Stimulated activated CD4-positive, alpha-beta T cell treated with anti-CD3 and anti-CD28 coated beads, Interleukin-2, amount 100 ng/mL, for 24 hours (primary cell): ENCODE measurements at regions not wholly inside any gene's neighbourhood (a gene's known extent, or its start where the extent isn't known, plus 50 kb on each side); places are given as distances from the start of the nearest gene placed in this dataset.

Experiments
- DNase-seq, 2 donors: peaks; one replicate each; pipeline ENCODE4 v3.0.0-alpha.2; 2020

DNA sequence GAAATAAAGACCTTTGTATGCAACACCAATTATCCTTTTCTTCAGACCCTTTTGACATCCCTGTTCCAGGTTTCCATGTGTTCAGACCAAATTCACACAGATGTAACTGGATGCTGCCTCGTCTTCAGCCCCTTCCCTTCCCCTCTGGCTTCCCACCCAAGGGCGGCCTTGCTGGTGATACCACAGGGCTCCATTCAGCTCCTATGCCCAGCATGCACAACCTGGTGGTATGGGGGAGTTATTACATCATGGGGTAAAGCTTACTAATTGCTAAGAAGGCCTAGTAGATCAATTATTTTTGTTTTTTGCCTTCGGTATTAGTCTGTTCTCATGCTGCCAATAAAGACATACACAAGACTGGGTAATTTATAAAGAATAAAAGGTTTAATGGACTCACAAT lies 317.0 kb upstream of the CXXC4 start:
- no peak for DNase-seq

DNA sequence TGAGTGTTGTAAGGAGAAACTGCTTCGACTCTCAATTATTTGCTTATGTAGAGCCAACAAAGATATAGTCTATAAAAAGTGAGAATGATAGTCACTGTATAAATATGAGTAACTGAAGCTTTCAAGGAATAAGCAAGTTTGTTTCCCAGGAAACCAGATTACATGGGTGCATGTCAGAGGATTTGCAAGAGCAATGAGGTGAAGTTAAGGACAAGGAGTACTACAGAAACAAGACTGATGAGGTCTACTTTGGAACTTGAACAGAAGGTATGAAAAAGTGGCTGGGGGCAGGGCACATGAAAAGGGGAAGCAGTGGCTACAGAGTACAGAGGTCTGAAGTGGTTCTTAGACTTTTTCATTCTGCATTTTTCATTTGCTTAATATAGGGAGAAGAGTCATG lies 321.0 kb upstream of the CXXC4 start:
- no peak for DNase-seq

DNA sequence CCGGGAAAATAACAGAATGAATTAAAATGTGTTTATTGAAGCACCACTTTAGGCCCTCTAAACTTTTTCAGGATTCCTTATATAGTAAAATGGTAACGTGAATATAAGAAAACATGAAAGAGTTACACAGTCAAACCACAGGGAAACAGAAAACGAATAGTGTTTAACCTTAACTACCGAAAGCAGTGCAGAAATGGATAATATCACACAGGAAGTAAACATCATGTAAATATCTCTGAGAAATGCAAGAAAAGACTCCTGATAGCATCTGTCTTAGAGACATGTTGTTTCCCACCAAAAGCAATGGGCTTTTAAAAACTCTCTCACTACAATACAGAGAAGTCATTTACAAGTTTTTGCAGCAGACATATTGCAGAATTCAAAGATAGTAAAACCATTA lies 323.9 kb upstream of the CXXC4 start:
- DNase-seq, result no peak

DNA sequence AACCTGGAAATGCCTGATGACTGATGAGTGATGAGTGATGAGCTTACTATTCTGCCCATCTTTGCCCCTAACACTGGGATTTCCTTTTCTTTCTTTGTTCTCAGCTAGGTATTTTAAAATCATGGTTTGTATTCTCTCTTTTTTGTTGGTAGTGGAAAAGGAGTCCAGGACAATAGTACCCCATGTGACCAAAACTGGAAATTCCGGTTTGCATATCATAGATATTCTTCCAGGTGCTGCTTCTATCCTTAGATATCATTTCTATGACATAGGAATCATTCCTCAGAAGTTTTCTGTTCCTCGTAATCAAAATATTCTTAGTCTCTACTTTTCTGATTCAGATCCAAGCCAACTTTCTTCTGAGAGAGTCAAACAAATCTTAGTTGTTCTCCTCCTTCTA lies 320.5 kb upstream of the TET2 start:
- DNase-seq, result no peak

DNA sequence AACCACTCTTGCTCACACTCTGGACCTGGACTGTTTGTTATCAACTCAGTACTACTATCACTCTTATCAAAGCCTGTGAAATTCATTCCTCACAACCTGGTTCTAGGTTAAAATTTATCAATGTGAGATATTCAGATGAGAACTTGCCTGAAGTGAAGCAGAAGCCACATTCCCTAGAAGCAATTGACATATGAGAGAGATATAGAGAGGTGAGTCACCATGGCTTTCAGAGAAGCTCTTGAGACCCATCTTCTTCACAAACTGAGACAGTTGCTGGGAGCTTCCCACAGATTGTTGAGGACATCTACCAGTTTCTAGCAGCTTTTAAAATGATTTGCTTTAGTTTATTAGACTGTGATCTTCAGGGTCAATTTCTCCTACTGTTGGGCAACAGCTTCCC lies 316.9 kb upstream of the TET2 start:
- DNase-seq, result no peak

DNA sequence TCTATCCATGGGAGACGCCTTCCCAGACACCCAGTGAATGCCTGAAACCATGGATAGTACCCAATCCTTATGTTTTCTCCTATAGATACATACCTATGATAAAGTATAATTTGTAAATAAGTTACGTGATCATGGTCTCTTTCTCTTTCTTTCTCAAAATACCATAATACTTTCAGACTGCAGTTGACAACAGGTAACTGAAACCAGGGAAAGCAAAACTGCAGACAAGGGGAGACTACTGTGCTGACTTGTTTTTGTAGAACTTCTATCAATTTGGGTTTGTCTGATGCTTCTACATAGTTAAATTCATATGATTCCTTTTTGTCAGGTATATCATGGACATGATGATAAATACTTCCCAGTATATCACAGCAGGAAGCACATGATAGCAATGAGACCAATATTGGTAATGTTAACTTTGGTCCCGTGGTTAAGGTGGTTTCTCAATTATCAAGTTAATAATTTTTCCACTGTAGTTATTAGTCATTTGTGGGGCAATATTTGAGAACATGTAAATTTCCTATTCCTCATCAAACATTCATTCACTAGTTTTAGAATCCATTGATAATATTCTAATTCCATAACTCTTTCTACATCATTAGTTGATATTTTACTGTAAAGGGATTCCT lies 298.0 kb upstream of the TET2 start:
- no peak for DNase-seq

DNA sequence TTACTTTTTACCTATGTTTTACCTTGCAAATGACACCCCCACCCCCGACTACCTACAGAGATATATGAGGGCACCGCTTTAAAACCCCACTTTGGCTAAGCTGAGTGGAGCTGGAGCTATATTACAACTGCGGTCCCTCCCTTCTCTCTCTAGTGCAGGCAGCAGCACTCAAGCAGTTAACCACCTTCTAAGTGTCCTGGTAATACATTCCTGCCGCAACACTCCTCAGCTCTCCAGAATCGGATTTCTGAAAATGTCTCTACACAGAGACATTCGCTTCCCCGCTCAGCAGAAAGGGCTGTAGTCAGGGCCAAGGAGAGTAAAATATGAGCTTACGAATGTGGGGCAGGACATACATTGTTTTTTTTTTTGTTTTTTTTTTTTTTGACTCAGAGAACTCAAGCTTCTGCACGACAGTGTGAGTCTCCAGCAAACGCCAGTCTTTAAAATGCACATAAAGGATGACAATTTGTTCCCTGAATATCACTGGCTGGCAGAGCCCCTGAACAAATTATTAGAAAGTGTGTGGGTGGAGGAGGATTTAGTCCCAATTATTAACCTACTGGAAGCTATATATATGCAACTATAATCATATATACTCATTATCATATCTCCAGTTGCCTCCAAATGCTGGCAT lies 287.0 kb upstream of the TET2 start:
- DNase-seq, result no peak

DNA sequence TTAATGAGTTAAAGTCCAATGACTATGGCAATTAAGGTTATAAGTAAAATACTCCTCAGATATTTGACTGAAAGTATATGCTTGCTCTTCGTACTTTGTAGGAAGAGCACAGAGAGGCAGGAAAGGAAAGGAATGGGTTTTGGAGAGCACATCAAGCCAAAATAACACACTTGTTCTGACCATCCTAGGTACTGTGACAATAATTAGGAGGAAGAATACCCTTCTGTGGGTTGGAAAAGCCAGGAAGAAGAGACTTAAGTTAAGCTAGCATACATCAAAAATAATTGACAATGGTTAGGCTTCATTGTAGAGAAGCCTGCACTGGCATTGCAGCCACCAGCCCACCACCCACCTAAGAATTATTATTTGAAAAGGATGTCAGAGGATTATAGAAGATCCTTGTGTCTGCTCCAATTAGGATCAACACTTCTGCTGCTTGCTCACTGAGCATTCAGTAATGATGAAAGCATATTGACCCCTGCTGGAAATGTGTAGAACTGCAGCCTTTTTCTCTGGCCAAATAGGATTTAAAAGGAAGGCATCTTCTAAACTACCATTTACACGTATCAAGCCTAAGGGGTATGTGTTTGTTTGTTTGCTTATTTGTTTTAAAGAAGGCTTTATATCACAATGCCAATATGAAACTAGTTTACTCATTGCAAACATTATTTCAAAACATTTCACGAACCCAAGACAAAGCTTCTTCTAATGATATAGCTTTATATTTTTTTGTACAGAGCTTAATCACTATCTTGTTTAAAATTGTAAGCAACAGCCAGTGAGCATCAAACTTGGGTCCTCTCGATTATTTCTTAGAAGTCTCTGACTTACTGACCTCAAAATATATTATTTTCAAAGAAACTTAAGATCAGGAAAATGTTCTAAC lies 286.2 kb upstream of the TET2 start:
- DNase-seq, result peak; percentile 28 to 58

DNA sequence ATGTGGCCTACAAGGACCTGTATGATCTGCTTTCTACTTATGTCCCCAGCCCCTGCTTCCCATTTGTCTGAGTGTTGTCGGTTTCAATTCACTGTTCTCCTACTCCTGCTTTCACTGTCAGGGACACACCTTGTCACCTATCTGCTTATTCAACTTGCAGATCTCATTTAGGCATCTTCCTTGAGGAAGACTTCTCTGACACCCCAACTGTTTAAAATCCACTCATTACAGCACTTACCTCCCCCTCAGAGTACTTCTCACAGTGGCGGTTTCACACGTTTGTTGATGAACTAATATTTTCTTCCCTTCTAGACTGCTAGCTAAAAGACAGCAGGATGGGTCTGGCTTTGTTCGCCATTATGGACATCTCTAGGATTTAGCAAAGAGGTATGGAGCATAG lies 279.9 kb upstream of the TET2 start:
- DNase-seq, result no peak

DNA sequence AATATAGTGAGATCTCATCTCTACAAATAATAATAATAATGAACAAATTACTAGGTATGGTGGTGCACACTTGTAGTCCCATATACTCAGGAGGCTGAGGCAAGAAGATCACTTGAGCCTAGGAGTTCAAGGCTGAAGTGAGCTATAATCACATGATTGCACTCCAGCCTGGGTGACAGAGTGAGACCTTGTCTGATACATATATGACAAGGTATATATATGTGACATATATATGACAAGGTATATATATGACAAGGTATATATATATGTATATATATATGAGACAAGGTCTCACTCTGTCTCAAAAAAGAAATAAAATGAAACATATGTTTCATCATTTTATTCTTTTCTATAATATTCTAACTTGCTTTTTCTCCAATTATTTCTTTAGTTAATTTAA lies 278.1 kb upstream of the TET2 start:
- no peak for DNase-seq

DNA sequence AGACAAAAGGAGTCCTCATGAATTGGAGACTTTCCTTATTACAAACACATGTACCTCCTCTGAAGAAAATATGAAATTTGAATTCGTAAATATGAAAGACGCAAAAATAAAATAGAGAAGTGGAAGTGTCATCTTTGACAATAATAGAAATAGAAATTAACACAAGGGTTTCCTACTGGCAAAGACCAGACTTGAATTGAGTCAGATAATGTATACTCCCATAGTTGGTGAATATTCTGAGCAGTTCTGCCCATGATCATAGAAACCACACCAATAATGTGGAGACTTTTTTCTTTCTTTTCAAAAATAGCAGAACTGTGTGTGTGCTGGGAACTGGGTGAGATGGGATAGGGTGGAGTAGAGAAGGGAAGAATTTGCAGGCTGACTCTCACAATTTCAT lies 277.7 kb upstream of the TET2 start:
- no peak for DNase-seq

DNA sequence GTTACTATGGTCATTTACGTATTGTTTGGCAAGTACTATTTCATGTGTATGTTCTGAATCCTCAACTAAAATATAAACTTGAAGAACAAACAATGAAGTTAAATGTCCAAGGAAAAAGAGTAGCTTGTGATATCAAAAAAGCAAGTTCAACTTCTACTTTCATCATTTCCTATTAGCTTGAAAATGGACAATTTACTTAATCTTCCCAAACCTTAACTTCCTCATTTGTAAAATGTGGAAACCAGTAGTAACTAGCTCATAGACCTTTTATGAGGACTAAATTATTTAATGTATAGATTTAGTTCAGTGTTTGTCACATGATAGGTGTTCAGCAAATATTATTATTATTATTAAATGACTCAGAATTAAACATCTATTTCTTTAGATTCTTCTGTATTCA lies 276.8 kb upstream of the TET2 start:
- no peak for DNase-seq

DNA sequence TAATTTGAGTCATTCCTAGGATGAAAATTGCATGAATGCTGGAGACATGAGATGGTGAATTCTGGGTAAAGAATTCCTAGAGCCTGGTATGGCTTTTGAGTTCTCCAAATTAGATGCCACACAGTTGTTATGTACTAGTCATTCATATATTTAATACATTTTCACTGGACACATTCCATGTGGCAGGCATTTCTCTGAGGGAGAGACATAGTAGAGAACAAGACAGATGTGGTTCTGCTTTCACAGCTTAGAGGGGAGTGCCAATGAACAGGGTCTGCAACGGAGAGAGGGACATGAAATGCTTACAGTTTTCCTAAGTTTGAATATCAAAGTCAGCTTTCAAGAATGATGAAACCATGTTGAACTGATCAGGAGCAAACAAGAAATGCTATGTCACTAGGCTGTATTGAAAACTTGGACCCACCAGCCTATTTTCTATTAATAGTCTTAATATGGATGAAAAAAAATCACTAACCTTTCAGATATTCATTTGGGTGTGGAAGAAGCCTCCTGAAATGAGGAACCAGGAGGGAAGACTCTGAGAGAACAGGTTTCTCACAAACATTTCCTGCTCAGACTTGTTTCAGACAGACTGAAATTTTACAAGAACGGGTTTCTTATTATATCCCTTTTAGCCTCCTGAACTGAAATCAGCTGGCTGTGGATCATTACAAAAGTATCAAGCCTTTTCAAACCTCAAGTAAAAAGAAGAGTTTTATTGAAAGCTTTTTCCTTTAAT lies 276.0 kb upstream of the TET2 start:
- DNase-seq, result no peak

DNA sequence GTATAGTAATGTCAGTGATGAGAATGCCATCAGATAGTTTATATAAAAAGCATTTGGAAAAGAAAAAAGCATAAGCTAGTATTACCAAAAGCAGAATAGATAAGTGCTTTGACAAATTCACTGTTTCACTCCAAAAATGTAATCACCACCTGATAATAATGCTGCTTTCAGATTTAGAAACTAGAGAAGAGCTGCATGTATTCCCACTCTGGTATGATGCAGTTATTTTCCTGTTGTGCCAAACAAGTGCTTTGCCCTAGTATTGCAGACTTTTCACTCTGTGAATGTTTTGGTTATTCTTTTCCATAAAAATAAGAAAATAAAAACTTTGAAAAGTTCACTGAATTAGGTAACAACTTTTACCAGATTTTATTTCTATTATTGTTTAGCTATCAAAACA lies 267.7 kb upstream of the TET2 start:
- no peak for DNase-seq

DNA sequence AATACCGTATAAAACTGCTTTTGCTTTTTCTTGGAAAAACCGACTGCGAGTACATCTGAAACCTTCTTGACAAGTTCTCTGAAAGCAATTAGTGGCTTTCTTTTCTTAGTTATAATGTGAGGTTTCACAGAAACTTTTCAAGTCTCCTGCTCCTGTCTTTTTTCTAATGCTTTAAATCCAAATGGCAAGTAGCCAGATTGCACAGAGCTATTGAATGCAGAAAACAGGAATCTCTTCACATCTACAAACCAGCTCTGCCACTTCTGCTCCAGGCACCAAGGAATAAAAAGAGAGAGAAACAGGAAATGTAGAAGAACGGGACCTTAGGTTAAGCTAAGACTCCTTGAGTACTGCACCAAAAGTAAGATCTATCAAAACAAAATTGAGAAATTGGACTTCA lies 267.3 kb upstream of the TET2 start:
- no peak for DNase-seq

DNA sequence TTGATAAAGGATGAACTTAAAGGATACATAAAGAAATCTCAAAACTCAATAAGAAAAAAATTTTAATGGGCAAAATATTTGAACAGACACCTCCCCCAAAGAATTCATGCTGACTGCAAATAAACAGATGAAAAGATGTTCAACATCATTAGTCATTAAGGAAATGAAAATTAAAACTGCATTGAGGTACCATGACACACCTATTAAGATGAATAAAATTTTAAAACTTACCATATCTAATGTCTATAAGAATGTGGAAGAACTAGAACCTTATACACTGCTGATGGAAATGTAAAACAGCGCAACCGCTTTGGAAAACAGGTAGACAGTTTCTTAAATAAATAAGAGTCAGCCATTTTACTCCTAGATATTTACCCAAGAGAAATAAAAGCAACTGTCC lies 266.8 kb upstream of the TET2 start:
- DNase-seq, result no peak

DNA sequence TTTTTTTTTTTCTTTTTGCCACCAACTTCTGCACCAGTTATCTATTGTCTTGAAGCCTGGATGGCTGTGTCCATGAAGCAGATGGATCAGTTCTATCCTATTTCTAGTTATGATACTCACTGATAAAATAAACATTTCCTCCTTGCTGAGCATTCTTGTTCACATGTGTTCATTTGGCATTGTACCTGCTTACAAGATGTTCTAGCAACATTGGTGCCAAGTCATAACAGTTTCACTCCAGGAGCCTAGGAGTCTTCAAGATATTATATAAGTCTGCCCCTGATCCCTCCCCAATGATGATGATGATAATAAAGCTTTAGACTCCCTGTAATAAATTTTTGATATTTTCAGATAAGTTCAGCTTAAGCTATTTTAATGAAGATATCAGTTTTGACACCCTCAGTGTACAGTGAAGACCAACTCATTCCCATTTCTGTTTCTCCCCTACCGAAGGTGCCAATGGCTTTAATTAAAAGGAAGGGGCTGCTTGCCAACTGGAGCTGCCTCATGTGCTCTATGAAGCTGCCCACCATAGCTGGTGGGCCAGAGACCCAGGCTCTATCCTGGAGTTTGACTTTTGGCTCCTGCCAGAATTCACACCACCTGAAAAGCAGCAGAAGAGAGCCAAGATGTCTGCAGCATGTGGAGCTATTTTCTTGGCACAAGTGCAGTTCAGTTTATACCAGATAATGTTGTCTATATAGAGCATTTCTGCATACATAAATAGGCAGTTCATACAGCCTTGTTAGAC lies 265.4 kb upstream of the TET2 start:
- DNase-seq, result no peak

DNA sequence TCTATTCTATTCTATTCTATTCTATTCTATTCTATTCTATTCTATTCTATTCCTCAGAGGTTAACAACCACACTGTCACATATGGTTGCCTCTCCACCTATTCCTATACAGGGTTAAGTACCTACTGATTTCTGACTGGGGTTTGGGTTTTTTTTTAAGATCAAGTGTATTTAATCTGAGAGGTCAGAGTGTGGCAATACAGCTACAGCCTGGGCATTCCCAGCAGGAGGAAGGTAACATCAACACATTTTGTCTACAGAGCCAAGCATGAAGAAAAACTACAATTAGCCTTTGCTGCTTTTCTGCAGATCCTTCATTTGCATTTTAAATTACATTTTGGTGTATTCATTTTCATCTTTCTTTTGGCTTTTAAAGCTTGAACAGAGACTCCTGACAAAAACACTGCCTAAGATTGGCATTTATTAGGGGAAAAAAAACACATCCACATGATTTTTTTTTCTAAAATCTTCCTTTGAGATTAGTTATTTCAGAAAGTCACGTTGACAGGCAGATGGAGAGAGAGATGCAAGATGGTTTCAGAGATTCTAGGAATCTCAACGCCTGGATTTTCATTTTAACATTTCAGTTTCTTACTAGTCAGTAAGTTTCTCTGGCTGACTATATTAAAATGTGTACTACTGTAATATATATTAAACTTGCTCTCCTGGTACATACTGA lies 255.9 kb upstream of the TET2 start:
- DNase-seq, result no peak

DNA sequence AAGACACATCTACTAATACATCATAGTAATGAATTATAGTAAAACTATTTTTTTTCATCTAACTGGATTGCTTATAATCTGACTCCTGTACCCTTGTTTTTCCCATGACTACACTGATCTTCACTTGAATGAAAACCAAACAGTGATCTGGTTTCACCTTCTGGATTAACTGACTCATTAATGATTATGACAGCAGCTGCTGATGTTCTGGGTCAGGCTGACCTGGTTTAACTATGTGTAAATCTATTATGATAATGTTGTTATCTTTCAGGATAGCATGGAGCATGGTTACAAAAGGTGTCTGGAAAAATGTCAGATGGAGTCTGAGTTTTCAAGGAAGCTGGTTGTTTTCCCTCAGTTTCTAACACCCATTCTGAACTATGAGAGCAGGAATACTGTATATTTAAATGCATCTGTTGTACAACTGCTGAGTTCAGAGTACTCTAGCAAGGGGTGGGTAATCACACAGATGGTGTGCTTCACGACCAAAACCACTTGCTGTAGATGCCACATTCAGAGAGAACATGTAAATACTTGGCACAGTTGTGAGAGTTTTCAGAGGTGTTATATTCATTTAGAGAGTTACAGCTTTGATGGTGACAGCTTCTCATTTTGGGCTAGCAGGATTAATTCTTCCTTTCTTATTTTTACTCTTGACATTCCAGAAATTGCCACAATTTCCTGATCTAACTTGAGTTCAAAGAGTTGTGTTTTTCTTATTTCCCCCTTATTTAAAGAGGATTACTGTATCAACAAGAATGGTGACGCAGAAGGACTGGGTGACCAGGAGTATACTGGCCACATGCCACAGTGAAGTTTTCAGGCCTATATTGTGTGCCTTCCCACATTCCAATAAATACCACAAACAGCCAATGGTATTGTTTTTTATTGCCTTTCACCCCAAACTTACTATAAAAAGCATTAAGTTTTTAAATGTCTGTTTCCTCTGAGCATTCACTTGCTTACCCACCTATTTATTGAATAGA lies 249.7 kb upstream of the TET2 start:
- no peak for DNase-seq

DNA sequence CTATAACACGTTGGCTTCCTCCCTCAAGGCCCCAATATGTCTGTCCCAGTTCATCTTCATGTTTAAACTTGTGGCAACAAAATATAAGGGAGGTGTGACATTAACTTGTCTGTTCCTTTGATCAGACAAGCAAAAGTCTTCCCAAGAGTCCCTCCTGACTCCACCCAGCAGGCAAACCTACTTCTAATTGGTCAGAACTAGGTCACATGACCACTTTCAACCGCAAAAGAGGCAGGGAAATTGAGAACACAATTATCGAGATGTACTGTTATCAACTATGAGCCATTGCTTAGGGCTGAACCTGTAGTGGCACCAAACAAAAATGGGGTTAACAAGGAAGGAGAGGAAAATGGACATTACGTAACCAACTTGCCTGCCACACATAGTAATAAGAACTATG lies 246.8 kb upstream of the TET2 start:
- DNase-seq, result no peak

DNA sequence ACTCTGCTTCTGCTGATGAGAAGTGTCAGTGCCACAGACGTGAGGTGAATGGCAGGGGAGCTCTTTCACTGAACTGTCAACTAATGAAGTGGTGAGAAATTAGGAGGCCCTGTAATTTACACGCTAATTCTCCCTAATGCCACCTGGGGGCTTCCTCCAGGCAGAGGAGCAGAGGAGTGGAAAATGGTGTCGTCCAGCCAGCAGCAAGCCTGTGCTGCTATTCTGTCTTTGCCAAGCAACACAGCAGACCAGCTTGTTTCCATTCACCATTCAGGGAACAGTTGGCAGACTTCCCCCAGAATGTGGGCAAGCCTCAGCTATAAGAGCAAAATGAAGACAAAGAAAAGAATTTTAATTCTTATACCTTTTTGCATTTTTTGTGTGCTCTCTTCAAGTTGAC lies 245.2 kb upstream of the TET2 start:
- no peak for DNase-seq
